Neural cell (in vitro differentiated cells): ENCODE measurements at regions not wholly inside any gene's neighbourhood (a gene's known extent, or its start where the extent isn't known, plus 50 kb on each side); places are given as distances from the start of the nearest gene placed in this dataset.

Experiments used
- CTCF ChIP-seq: fragments of 450-650 bp; IDR thresholded peaks from 2 replicates; pipeline ENCODE4 v1.5.1; 2014; ENCODE audit warnings: antibody characterized with exemption, mild to moderate bottlenecking, moderate library complexity; ENCODE audit not compliant: poor library complexity, severe bottlenecking
- EP300 ChIP-seq: fragments of 450-650 bp; conservative IDR thresholded peaks from 2 replicates; pipeline ENCODE4 v1.6.1; 2014; ENCODE audit warnings: antibody characterized with exemption, mild to moderate bottlenecking, moderate library complexity; ENCODE audit not compliant: poor library complexity, severe bottlenecking
- MXI1 ChIP-seq: fragments of 450-650 bp; conservative IDR thresholded peaks from 2 replicates; pipeline ENCODE4 v1.6.1; 2014; ENCODE audit warnings: antibody characterized with exemption, mild to moderate bottlenecking; ENCODE audit not compliant: poor library complexity, severe bottlenecking
- RAD21 ChIP-seq: fragments of 450-650 bp; conservative IDR thresholded peaks from 2 replicates; pipeline ENCODE4 v1.6.1; 2014; ENCODE audit warnings: antibody characterized with exemption, mild to moderate bottlenecking, moderate library complexity
- REST ChIP-seq: IDR thresholded peaks from 2 replicates; pipeline ENCODE4 v1.6.1; 2012; ENCODE audit warnings: borderline replicate concordance
- SMC3 ChIP-seq: fragments of 450-650 bp; conservative IDR thresholded peaks from 2 replicates; pipeline ENCODE4 v1.6.1; 2014; ENCODE audit warnings: antibody characterized with exemption, mild to moderate bottlenecking, moderate library complexity; ENCODE audit not compliant: poor library complexity
- TAF1 ChIP-seq: IDR thresholded peaks from 2 replicates; pipeline ENCODE4 v1.6.1; 2012; ENCODE audit warnings: low read depth

DNA sequence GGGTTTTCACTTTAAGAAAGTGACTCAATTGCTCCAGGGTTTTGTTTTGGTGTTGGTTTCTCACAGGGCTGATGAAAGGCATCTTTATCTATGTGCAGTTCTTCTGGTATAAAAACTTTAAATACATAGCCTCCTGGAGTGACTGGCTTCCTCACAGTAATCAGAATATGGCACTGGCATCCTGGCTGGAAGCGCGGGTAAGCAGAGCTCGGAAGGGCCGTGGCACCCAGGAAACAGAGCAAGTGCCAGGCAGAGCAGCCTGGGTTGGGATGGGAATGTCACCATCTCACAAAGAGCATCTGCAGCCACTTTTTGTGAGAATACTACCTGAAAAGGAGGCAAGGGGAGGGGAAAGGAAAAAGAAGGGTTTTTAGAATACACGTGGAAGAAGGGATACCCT, 534.7 kb downstream of the PLCL1 start:
- TF ChIP-seq REST (no peak), CTCF (no peak), TAF1 (no peak), MXI1 (no peak), SMC3 (no peak), EP300 (no peak), RAD21 (no peak)
